ENCODE measurements at regions not wholly inside any gene's neighbourhood (a gene's known extent, or its start where the extent isn't known, plus 50 kb on each side); places are given as distances from the start of the nearest gene placed in this dataset.

DNA sequence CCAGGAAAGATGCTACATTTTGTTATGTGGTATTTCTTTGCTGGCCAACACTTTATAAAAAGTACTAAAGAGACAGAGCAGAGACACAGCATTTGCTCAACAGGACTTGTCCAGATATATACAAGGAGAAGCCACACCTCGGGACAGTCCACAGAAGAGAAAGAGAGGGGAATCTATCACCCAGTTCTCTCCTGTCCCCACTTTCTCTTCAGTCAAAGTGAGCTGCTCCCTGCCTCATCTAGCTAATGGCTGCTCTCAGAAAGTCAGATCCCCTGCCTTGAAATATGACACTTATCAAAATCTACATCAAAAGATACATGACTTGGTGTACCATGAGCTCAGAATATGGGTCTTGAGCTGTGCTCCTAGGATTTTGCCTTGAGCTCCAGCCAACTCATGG is 86.7 kb upstream of the SPDL1 start:
- CTCF ChIA-PET = no interaction called here
- ATAC-seq = no peak

More for the DNA sequence above, 86.7 kb upstream of the SPDL1 start:
- no peak for DNase-seq (ENCODE audit: low read depth, low spot score)
- Histone ChIP-seq H4K20me1 (ENCODE audit: insufficient read depth) (no peaks in the 10 kb centered on the region), H3K9me3 (ENCODE audit: control insufficient read depth in 1 of 2, insufficient read depth in 1 of 2, low read depth in 1 of 2, low read length in 2 of 2) (no peaks in the 10 kb centered on the region), H3K9ac (ENCODE audit: low read length) (no peak overlapping the region), H3K27ac (ENCODE audit: low read depth, low read length) (no peak overlapping the region), H3K79me2 (ENCODE audit: insufficient read depth, low read length) (no peaks in the 10 kb centered on the region), H3K36me3 (ENCODE audit: control insufficient read depth in 1 of 2, insufficient read depth in 2 of 2, low read length in 2 of 2) (no peaks in the 10 kb centered on the region), H2AFZ (ENCODE audit: low read depth, low read length, poor library complexity, severe bottlenecking) (no peak overlapping the region), H3K4me1 (ENCODE audit: control insufficient read depth in 1 of 2, insufficient read depth in 2 of 2, low read length in 2 of 2) (no peaks in the 10 kb centered on the region), H3K4me2 (ENCODE audit: low read length) (no peak overlapping the region), H3K4me3 (replicated peaks in 1 of 2; ENCODE audit: low read depth in 1 of 2, low read length in 2 of 2) (no peak overlapping the region), H3K9me2 (ENCODE audit: insufficient read depth) (no peaks in the 10 kb centered on the region), H3K27me3 (ENCODE audit: insufficient read depth, low read length) (0 out of 2 replicates have a peak, but pooled peaks cover 14% of the 10 kb centered on the region)
- ChIA-PET RAD21 (ENCODE audit: low non-redundant PET in 1 of 2, low total read pairs in 2 of 2, uncharacterized antibody in 2 of 2, unreplicated experiment in 2 of 2) (no interaction called here), POLR2A (no interaction called here)
- BruUV-seq (replicated peaks) = no TSS peak
- intact Hi-C loops (cut with micrococcal nuclease) = no loop called here
- TF ChIP-seq EGR1 (IDR thresholded peaks at IDR 0.05; ENCODE audit: low read depth) (no peak), POLR2AphosphoS5 (IDR thresholded peaks at IDR 0.05; ENCODE audit: low read depth, low read length) (no peak), CBX3 (IDR thresholded peaks at IDR 0.05; ENCODE audit: low read depth) (no peak), CEBPB (IDR thresholded peaks at IDR 0.05; ENCODE audit: low read depth) (no peak), FOSL1 (IDR thresholded peaks at IDR 0.05; ENCODE audit: low read depth) (no peak), YY1 (IDR thresholded peaks at IDR 0.05; ENCODE audit: extremely low read depth, insufficient replicate concordance, low read depth, low read length) (no peak), EZH2 (IDR thresholded peaks at IDR 0.05) (no peak), EZH2phosphoT487 (IDR thresholded peaks at IDR 0.05; ENCODE audit: borderline replicate concordance) (no peak), ELF1 (IDR thresholded peaks at IDR 0.05; ENCODE audit: borderline replicate concordance, low read depth) (no peak), JUND (IDR thresholded peaks at IDR 0.05) (no peak), TCF7L2 (IDR thresholded peaks at IDR 0.05; ENCODE audit: borderline replicate concordance, extremely low read depth, insufficient read depth, insufficient read length) (no peak), SP1 (IDR thresholded peaks at IDR 0.05; ENCODE audit: low read depth) (no peak), RAD21 (IDR thresholded peaks at IDR 0.05; ENCODE audit: low read depth) (no peak), SRF (IDR thresholded peaks at IDR 0.05; ENCODE audit: low read depth) (no peak)
- TF ChIP-seq, protein P1, sequence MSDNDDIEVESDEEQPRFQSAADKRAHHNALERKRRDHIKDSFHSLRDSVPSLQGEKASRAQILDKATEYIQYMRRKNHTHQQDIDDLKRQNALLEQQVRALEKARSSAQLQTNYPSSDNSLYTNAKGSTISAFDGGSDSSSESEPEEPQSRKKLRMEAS (IDR thresholded peaks at IDR 0.05) = no peak
- TF ChIP-seq, protein P2, sequence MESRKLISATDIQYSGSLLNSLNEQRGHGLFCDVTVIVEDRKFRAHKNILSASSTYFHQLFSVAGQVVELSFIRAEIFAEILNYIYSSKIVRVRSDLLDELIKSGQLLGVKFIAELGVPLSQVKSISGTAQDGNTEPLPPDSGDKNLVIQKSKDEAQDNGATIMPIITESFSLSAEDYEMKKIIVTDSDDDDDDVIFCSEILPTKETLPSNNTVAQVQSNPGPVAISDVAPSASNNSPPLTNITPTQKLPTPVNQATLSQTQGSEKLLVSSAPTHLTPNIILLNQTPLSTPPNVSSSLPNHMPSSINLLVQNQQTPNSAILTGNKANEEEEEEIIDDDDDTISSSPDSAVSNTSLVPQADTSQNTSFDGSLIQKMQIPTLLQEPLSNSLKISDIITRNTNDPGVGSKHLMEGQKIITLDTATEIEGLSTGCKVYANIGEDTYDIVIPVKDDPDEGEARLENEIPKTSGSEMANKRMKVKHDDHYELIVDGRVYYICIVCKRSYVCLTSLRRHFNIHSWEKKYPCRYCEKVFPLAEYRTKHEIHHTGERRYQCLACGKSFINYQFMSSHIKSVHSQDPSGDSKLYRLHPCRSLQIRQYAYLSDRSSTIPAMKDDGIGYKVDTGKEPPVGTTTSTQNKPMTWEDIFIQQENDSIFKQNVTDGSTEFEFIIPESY (IDR thresholded peaks at IDR 0.05; ENCODE audit: extremely low read depth, insufficient replicate concordance, low read length) = no peak
- TF ChIP-seq, protein P3, sequence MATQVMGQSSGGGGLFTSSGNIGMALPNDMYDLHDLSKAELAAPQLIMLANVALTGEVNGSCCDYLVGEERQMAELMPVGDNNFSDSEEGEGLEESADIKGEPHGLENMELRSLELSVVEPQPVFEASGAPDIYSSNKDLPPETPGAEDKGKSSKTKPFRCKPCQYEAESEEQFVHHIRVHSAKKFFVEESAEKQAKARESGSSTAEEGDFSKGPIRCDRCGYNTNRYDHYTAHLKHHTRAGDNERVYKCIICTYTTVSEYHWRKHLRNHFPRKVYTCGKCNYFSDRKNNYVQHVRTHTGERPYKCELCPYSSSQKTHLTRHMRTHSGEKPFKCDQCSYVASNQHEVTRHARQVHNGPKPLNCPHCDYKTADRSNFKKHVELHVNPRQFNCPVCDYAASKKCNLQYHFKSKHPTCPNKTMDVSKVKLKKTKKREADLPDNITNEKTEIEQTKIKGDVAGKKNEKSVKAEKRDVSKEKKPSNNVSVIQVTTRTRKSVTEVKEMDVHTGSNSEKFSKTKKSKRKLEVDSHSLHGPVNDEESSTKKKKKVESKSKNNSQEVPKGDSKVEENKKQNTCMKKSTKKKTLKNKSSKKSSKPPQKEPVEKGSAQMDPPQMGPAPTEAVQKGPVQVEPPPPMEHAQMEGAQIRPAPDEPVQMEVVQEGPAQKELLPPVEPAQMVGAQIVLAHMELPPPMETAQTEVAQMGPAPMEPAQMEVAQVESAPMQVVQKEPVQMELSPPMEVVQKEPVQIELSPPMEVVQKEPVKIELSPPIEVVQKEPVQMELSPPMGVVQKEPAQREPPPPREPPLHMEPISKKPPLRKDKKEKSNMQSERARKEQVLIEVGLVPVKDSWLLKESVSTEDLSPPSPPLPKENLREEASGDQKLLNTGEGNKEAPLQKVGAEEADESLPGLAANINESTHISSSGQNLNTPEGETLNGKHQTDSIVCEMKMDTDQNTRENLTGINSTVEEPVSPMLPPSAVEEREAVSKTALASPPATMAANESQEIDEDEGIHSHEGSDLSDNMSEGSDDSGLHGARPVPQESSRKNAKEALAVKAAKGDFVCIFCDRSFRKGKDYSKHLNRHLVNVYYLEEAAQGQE (IDR thresholded peaks at IDR 0.05; ENCODE audit: low read depth) = no peak
- TF ChIP-seq, protein P4, sequence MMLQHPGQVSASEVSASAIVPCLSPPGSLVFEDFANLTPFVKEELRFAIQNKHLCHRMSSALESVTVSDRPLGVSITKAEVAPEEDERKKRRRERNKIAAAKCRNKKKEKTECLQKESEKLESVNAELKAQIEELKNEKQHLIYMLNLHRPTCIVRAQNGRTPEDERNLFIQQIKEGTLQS (IDR thresholded peaks at IDR 0.05) = no peak
- TF ChIP-seq, protein P5, sequence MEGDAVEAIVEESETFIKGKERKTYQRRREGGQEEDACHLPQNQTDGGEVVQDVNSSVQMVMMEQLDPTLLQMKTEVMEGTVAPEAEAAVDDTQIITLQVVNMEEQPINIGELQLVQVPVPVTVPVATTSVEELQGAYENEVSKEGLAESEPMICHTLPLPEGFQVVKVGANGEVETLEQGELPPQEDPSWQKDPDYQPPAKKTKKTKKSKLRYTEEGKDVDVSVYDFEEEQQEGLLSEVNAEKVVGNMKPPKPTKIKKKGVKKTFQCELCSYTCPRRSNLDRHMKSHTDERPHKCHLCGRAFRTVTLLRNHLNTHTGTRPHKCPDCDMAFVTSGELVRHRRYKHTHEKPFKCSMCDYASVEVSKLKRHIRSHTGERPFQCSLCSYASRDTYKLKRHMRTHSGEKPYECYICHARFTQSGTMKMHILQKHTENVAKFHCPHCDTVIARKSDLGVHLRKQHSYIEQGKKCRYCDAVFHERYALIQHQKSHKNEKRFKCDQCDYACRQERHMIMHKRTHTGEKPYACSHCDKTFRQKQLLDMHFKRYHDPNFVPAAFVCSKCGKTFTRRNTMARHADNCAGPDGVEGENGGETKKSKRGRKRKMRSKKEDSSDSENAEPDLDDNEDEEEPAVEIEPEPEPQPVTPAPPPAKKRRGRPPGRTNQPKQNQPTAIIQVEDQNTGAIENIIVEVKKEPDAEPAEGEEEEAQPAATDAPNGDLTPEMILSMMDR (IDR thresholded peaks at IDR 0.05 in 2 of 3, conservative IDR thresholded peaks at IDR 0.05 in 1 of 3; ENCODE audit: borderline replicate concordance in 1 of 3, insufficient read depth in 1 of 3, low read depth in 2 of 3, low read length in 2 of 3) = no peak

All from HCT116 (cell line).